ENCODE measurements at regions not wholly inside any gene's neighbourhood (a gene's known extent, or its start where the extent isn't known, plus 50 kb on each side); places are given as distances from the start of the nearest gene placed in this dataset.

DNA sequence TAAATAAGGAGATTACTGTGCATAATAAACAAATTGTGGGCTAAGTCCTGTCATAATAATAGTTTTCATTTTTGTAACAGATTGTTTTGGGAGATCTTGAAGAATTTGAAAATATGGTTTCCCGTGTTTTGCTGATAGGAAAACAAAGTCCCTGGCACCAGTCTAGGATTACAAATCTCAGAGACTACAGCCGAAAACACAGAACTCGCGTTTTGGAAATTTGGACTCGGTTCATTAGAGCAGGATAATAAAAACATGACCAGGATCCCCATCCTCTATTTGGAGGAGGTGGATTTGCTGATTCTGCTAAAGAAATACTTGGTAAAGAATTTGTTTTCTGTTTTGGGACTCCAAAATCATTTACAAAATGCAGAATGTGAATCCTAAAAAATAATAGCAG lies 1194.4 kb downstream of the DTWD2 start (continued):
- TF ChIP-seq, protein P1, sequence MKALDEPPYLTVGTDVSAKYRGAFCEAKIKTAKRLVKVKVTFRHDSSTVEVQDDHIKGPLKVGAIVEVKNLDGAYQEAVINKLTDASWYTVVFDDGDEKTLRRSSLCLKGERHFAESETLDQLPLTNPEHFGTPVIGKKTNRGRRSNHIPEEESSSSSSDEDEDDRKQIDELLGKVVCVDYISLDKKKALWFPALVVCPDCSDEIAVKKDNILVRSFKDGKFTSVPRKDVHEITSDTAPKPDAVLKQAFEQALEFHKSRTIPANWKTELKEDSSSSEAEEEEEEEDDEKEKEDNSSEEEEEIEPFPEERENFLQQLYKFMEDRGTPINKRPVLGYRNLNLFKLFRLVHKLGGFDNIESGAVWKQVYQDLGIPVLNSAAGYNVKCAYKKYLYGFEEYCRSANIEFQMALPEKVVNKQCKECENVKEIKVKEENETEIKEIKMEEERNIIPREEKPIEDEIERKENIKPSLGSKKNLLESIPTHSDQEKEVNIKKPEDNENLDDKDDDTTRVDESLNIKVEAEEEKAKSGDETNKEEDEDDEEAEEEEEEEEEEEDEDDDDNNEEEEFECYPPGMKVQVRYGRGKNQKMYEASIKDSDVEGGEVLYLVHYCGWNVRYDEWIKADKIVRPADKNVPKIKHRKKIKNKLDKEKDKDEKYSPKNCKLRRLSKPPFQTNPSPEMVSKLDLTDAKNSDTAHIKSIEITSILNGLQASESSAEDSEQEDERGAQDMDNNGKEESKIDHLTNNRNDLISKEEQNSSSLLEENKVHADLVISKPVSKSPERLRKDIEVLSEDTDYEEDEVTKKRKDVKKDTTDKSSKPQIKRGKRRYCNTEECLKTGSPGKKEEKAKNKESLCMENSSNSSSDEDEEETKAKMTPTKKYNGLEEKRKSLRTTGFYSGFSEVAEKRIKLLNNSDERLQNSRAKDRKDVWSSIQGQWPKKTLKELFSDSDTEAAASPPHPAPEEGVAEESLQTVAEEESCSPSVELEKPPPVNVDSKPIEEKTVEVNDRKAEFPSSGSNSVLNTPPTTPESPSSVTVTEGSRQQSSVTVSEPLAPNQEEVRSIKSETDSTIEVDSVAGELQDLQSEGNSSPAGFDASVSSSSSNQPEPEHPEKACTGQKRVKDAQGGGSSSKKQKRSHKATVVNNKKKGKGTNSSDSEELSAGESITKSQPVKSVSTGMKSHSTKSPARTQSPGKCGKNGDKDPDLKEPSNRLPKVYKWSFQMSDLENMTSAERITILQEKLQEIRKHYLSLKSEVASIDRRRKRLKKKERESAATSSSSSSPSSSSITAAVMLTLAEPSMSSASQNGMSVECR (CRISPR knock-in tag; IDR thresholded peaks at IDR 0.05; ENCODE audit: borderline replicate concordance), result no peak
- no peak for TF ChIP-seq CREM (CRISPR knock-in tag; IDR thresholded peaks at IDR 0.05)
- TF ChIP-seq MYBL2 (CRISPR knock-in tag; IDR thresholded peaks at IDR 0.05), result no peak
- no peak for TF ChIP-seq TP53 (CRISPR knock-in tag; IDR thresholded peaks at IDR 0.05)
- no peak for TF ChIP-seq ZNF121 (CRISPR knock-in tag; IDR thresholded peaks at IDR 0.05)
- TF ChIP-seq, protein P2, sequence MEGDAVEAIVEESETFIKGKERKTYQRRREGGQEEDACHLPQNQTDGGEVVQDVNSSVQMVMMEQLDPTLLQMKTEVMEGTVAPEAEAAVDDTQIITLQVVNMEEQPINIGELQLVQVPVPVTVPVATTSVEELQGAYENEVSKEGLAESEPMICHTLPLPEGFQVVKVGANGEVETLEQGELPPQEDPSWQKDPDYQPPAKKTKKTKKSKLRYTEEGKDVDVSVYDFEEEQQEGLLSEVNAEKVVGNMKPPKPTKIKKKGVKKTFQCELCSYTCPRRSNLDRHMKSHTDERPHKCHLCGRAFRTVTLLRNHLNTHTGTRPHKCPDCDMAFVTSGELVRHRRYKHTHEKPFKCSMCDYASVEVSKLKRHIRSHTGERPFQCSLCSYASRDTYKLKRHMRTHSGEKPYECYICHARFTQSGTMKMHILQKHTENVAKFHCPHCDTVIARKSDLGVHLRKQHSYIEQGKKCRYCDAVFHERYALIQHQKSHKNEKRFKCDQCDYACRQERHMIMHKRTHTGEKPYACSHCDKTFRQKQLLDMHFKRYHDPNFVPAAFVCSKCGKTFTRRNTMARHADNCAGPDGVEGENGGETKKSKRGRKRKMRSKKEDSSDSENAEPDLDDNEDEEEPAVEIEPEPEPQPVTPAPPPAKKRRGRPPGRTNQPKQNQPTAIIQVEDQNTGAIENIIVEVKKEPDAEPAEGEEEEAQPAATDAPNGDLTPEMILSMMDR (IDR thresholded peaks at IDR 0.05), result no peak
- TF ChIP-seq ESRRA (CRISPR knock-in tag; IDR thresholded peaks at IDR 0.05; ENCODE audit: borderline replicate concordance), result no peak
- no peak for TF ChIP-seq ZNF671 (CRISPR knock-in tag; IDR thresholded peaks at IDR 0.05)
- TF ChIP-seq TEAD1 (CRISPR knock-in tag; IDR thresholded peaks at IDR 0.05), result no peak
- no peak for TF ChIP-seq OVOL2 (CRISPR knock-in tag; IDR thresholded peaks at IDR 0.05; ENCODE audit: borderline replicate concordance)
- TF ChIP-seq RELA (CRISPR knock-in tag; IDR thresholded peaks at IDR 0.05; ENCODE audit: borderline replicate concordance), result no peak
- no peak for TF ChIP-seq JAZF1 (CRISPR knock-in tag; IDR thresholded peaks at IDR 0.05)
- TF ChIP-seq ZNF317 (CRISPR knock-in tag; IDR thresholded peaks at IDR 0.05; ENCODE audit: borderline replicate concordance, low read depth), result no peak
- TF ChIP-seq, protein P3, sequence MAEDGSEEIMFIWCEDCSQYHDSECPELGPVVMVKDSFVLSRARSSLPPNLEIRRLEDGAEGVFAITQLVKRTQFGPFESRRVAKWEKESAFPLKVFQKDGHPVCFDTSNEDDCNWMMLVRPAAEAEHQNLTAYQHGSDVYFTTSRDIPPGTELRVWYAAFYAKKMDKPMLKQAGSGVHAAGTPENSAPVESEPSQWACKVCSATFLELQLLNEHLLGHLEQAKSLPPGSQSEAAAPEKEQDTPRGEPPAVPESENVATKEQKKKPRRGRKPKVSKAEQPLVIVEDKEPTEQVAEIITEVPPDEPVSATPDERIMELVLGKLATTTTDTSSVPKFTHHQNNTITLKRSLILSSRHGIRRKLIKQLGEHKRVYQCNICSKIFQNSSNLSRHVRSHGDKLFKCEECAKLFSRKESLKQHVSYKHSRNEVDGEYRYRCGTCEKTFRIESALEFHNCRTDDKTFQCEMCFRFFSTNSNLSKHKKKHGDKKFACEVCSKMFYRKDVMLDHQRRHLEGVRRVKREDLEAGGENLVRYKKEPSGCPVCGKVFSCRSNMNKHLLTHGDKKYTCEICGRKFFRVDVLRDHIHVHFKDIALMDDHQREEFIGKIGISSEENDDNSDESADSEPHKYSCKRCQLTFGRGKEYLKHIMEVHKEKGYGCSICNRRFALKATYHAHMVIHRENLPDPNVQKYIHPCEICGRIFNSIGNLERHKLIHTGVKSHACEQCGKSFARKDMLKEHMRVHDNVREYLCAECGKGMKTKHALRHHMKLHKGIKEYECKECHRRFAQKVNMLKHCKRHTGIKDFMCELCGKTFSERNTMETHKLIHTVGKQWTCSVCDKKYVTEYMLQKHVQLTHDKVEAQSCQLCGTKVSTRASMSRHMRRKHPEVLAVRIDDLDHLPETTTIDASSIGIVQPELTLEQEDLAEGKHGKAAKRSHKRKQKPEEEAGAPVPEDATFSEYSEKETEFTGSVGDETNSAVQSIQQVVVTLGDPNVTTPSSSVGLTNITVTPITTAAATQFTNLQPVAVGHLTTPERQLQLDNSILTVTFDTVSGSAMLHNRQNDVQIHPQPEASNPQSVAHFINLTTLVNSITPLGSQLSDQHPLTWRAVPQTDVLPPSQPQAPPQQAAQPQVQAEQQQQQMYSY (CRISPR knock-in tag; IDR thresholded peaks at IDR 0.05), result no peak

DNA sequence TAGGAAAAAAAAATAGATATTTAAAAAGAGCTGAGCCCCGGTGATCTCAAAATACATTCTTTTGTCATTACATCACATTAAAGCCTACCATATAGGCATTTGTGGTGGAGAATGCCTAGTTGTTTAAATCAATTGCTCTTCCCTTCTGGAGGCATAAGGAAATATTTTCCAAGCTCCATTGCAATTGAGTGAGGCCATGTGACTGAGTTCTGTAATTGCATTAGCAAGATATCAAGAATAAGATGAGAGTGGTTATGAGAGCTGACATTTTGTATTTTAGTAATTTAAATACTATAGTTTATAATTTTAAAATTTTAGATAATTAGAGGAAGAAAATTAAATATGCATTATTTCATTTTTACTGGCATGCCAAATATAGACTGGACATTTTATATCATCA lies 1195.9 kb downstream of the DTWD2 start:
- ATAC-seq (no peak), DNase-seq (ENCODE audit: low spot score) (no peak)
- Mint-ChIP-seq H3K9me3 (no peaks in the 10 kb centered on the region), H3K27ac (no peak overlapping the region), H3K36me3 (no peaks in the 10 kb centered on the region), H3K4me3 (no peak overlapping the region), H3K27me3 (ENCODE audit: low read depth) (no peaks in the 10 kb centered on the region), H3K4me1 (no peaks in the 10 kb centered on the region)
- ChIA-PET POLR2A (no interaction called here), CTCF (interaction anchor here (1.0 kb wide), 1 partner anchor 338 kb away, joined by 3 read pairs; no protein-coding TSS in a partner anchor)
- TF ChIP-seq ZNF263 (CRISPR knock-in tag; IDR thresholded peaks at IDR 0.05; ENCODE audit: low read depth) (no peak), JUN (CRISPR knock-in tag; IDR thresholded peaks at IDR 0.05) (no peak), RORB (CRISPR knock-in tag; IDR thresholded peaks at IDR 0.05) (no peak), GTF2I (CRISPR knock-in tag; conservative IDR thresholded peaks at IDR 0.05) (no peak)
- TF ChIP-seq, protein P4, sequence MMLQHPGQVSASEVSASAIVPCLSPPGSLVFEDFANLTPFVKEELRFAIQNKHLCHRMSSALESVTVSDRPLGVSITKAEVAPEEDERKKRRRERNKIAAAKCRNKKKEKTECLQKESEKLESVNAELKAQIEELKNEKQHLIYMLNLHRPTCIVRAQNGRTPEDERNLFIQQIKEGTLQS (CRISPR knock-in tag; conservative IDR thresholded peaks at IDR 0.05), result no peak
- TF ChIP-seq, protein P5, sequence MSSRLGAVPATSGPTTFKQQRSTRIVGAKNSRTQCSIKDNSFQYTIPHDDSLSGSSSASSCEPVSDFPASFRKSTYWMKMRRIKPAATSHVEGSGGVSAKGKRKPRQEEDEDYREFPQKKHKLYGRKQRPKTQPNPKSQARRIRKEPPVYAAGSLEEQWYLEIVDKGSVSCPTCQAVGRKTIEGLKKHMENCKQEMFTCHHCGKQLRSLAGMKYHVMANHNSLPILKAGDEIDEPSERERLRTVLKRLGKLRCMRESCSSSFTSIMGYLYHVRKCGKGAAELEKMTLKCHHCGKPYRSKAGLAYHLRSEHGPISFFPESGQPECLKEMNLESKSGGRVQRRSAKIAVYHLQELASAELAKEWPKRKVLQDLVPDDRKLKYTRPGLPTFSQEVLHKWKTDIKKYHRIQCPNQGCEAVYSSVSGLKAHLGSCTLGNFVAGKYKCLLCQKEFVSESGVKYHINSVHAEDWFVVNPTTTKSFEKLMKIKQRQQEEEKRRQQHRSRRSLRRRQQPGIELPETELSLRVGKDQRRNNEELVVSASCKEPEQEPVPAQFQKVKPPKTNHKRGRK (CRISPR knock-in tag; IDR thresholded peaks at IDR 0.05; ENCODE audit: borderline replicate concordance), result no peak
- TF ChIP-seq, protein P6, sequence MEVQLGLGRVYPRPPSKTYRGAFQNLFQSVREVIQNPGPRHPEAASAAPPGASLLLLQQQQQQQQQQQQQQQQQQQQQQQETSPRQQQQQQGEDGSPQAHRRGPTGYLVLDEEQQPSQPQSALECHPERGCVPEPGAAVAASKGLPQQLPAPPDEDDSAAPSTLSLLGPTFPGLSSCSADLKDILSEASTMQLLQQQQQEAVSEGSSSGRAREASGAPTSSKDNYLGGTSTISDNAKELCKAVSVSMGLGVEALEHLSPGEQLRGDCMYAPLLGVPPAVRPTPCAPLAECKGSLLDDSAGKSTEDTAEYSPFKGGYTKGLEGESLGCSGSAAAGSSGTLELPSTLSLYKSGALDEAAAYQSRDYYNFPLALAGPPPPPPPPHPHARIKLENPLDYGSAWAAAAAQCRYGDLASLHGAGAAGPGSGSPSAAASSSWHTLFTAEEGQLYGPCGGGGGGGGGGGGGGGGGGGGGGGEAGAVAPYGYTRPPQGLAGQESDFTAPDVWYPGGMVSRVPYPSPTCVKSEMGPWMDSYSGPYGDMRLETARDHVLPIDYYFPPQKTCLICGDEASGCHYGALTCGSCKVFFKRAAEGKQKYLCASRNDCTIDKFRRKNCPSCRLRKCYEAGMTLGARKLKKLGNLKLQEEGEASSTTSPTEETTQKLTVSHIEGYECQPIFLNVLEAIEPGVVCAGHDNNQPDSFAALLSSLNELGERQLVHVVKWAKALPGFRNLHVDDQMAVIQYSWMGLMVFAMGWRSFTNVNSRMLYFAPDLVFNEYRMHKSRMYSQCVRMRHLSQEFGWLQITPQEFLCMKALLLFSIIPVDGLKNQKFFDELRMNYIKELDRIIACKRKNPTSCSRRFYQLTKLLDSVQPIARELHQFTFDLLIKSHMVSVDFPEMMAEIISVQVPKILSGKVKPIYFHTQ (CRISPR knock-in tag; IDR thresholded peaks at IDR 0.05), result no peak
- TF ChIP-seq, protein P7, sequence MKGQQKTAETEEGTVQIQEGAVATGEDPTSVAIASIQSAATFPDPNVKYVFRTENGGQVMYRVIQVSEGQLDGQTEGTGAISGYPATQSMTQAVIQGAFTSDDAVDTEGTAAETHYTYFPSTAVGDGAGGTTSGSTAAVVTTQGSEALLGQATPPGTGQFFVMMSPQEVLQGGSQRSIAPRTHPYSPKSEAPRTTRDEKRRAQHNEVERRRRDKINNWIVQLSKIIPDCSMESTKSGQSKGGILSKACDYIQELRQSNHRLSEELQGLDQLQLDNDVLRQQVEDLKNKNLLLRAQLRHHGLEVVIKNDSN (CRISPR knock-in tag; IDR thresholded peaks at IDR 0.05), result no peak
